Keratinocyte (primary cell): ENCODE measurements at regions not wholly inside any gene's neighbourhood (a gene's known extent, or its start where the extent isn't known, plus 50 kb on each side); places are given as distances from the start of the nearest gene placed in this dataset.

ENCODE experiments used
- EZH2 ChIP-seq: IDR thresholded peaks from one replicate; pipeline ENCODE4 v1.6.1; 2012; ENCODE audit warnings: inconsistent platforms, mild to moderate bottlenecking, low read length, moderate library complexity
- TF ChIP-seq, protein P1 (sequence below), 3 experiments: IDR thresholded peaks in 1 of 3; conservative IDR thresholded peaks in 1 of 3; optimal IDR thresholded peaks in 1 of 3; 2 replicates in 2 of 3; 3 replicates in 1 of 3; pipeline versions ENCODE3 to v1.5.1; 2011; ENCODE audit warnings: low read length in 3 of 3, mild to moderate bottlenecking in 3 of 3, moderate library complexity in 2 of 3, control low read depth in 1 of 3, inconsistent platforms in 1 of 3; ENCODE audit not compliant: insufficient read depth in 2 of 3; ENCODE audit errors: extremely low read depth in 1 of 3

GRCh38 chr6:6750594-6751265, 162.2 kb downstream of the LY86 start:
- TF ChIP-seq, protein P1, sequence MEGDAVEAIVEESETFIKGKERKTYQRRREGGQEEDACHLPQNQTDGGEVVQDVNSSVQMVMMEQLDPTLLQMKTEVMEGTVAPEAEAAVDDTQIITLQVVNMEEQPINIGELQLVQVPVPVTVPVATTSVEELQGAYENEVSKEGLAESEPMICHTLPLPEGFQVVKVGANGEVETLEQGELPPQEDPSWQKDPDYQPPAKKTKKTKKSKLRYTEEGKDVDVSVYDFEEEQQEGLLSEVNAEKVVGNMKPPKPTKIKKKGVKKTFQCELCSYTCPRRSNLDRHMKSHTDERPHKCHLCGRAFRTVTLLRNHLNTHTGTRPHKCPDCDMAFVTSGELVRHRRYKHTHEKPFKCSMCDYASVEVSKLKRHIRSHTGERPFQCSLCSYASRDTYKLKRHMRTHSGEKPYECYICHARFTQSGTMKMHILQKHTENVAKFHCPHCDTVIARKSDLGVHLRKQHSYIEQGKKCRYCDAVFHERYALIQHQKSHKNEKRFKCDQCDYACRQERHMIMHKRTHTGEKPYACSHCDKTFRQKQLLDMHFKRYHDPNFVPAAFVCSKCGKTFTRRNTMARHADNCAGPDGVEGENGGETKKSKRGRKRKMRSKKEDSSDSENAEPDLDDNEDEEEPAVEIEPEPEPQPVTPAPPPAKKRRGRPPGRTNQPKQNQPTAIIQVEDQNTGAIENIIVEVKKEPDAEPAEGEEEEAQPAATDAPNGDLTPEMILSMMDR (optimal IDR thresholded peaks at IDR 0.05 in 1 of 3, IDR thresholded peaks at IDR 0.05 in 1 of 3, conservative IDR thresholded peaks at IDR 0.05 in 1 of 3; ENCODE audit: extremely low read depth in 1 of 3, insufficient read depth in 2 of 3, low read length in 3 of 3) = no peak
- no peak for TF ChIP-seq EZH2
